Left lobe of liver (tissue), 2 donors: ENCODE measurements at regions not wholly inside any gene's neighbourhood (a gene's known extent, or its start where the extent isn't known, plus 50 kb on each side); places are given as distances from the start of the nearest gene placed in this dataset.
"Not testable (repeated sequence)": the region's sequence is repeated elsewhere in the genome, so short reads cannot be mapped to it uniquely, and the experiment has no call there.

Experiments used
- ATAC-seq: fragments of 200-7000 bp; cut with Tn5 transposase; one replicate; pipeline ENCODE4 v1.9.1; 2020; ENCODE audit warnings: mild to moderate bottlenecking, moderate library complexity
- DNase-seq: peaks from one replicate; pipeline ENCODE4 v3.0.0-alpha.2; 2020; ENCODE audit warnings: low spot score
- donor health status: DM: no; HTN: no; CAD: no; lungs with moderate emphysema.
- donor health status: DM: no; HTN: yes; CAD: no.

DNA sequence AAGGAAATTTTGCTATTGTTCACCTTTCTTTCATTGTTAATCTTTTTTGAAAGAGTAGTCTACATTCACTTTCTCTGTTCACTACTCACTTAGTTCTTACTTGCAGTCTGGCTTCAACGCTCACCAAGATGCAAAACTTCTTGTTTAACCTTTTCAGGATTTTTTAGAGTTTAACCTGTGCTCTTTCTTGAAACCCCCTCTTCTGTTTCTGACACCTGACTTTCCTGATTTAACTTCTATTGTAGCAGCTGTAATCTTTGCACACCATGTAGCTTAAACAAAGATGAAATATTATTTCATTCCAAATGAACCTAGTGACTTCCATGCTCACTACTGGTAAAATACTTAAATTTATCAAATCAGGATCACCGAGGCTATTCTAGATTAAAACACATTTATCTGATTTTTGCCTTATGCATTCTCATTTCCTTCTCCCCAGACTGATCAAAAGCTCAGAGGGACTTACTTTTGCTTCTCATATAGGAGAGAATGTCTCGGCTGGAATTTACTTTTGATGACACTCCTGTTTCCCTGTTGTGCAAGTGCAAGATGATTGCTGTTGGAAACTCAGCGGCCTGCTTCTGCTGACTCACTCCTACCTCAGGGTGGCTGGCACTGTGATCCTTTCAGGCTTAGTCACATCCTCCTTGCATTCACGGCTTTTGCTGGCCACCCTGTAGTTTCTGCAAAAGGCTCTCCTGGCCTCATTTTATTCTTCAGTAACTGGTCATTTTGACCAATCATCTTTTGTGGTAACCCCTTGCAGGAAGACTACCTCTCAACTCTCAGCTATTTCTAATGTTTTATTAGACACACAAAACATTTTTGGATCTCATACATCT, 109.3 kb upstream of the IFNE start:
- ATAC-seq (no peak), DNase-seq (no peak)

GRCh38 chr9:21592063-21592338, 109.9 kb upstream of the IFNE start:
- DNase-seq (no peak), ATAC-seq (no peak)

DNA sequence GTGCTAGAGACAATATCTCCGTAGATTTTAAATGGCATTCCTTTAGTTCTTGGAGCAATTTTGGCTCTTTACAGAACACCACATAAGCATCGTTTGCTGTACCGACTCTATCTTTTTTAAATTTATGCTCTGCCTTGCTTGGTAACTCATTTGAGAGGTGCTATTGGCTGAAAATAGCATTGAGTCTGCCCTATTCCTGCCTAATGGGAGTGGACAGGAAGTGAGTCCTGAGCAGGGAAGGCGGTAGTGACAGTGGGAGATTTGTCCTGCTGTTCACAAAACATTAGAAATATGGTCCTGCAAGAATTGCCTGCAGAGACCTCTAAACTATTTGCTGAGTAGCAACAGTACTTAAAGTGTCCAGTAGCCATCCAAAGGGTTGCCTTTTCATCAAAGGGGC, 115.2 kb upstream of the IFNE start:
- no peak for DNase-seq
- ATAC-seq = no peak

DNA sequence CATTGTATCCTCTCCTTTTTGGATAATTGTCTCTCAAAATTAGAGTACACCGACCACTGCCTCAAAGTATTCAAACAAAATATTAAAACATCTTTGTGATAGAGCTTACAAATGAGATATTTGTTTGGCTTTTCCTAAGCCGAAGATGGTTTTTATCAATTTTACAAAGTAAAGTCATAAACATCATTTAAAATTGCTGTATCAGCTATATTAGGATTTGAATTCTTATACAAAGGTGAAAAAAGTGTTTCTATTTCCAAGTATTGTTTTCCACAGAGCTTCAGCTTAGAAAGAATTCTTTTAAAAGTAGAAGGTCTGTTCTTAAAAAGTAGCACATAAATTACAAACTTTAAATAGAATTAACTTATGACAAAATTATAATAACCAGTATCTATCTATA, 116.6 kb upstream of the IFNE start:
- no peak for DNase-seq
- ATAC-seq = no peak

DNA sequence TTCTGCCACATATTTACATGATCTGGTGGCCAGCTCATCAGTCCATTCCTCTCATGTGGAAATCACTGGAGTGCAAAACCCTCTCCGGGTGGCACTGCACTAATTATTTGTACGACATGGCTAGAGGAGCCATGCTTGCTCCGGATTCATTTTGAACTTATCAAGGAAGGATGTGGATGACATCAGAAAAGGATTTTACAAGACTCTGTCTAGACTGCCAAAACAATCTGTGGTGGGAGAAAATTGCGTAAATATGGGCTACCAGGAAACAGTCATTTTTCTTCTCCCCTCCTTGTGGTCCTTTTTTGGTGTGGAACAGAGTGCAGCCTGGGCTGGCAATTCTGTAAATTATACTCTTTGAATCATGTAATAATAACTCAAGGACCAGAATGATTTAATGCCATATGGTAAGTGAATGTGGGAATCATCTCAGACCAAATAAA, 123.4 kb upstream of the IFNE start:
- ATAC-seq (no peak), DNase-seq (no peak)

DNA sequence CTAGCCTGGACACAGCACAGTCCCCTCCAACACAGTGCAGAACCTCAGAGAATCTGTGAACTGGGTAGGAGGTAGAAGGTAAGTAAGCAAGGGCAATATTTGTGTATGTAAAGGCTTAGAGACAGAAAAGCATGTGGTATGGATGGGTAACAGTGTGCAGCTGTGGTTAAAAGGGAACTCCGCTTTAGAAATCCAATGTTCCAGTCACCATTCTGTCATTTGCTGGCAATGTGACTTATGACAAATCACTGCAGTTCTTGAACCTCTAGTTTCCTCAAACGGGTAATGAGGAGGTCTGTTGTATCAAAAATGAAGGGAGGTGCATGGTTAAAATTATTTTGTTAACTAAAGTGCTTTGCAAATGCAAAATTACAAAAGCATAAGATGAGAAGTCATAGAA, 125.5 kb upstream of the IFNE start:
- ATAC-seq = no peak
- DNase-seq = no peak

DNA sequence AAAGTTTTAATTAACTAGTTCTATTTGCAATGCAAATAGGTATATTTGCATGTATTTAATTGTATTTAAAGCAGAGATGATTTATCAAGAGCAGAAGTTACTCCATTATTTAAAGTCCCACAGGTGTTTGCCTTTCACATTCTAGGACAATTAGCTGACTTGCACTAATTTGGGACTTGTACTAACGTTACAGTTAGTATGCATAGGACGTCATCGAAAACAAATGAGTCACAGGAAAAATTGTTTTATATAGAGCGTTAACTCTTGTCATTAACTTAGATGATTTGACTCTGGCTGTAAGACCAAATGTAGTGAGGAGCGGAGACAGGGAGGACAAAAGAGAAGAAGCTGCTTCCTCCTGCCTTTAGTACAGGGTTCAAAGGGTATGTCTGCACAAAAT, 126.1 kb upstream of the IFNE start:
- ATAC-seq (no peak), DNase-seq (no peak)

DNA sequence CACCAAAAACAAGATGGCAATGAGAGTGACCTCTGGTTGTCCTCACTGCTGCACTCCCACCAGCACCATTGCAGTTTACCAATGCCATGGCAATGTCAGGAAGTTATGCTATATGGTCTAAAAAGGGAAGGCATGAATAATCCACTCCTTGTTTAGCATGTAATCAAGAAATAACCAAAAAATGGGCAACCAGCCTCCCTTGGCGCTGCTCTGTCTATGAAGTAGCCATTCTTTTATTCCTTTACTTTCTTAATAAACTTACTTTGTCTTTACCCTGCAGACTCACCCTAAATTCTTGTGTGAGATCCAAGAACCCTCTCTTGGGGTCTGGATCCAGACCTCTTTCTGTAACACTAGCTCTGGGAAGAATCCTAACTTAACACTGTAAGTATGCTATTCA, 127.4 kb upstream of the IFNE start:
- DNase-seq = no peak
- no peak for ATAC-seq

DNA sequence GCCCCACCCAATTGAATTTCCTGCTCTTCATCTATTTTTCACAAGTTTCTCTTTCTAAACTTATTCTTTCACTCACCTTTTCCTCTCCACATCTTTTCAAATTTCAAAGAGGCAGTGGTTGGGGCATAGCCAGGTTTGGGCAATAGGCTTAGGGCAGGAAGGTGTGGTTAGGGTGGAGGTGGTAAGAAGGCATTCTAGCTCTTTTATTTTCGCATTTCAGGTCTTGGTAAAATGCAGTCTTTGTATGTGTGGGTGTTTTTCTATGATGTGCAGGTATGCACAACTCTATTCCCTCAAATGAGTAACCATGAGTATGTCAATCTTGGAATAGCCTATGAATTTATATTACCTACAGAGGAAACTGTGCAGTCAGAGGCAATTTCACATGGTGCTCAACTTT, 129.8 kb upstream of the IFNE start:
- no peak for ATAC-seq
- no peak for DNase-seq

DNA sequence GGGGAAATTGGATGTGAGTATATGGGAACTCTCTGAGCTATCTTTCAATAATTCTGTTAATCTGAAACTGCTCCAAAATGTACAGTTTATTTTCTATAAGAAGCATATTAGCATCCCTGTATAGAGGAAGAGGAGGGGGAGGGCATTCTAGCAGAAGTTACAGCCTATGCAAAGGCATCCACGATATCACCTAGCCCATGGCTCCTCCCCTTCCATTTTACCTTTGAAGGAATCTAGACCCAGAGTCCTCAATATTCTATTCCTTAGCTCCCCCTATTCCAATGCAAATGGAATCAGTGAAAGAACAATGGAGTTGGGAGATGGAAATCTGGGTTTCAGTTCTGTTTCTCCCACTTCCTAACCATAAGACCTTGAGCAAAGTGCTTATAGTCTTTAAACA, 132.9 kb upstream of the IFNE start:
- ATAC-seq = no peak
- no peak for DNase-seq

- no peak for DNase-seq
- no peak for ATAC-seq
Measured at GRCh38 chr9:21615446-21615845, 133.3 kb upstream of the IFNE start.

- DNase-seq (no peak), ATAC-seq (no peak)
Measured at GRCh38 chr9:21616082-21616778, 134.1 kb upstream of the IFNE start.

GRCh38 chr9:21624675-21625644, 142.8 kb upstream of the IFNE start:
- ATAC-seq (no peak), DNase-seq (no peak)

DNA sequence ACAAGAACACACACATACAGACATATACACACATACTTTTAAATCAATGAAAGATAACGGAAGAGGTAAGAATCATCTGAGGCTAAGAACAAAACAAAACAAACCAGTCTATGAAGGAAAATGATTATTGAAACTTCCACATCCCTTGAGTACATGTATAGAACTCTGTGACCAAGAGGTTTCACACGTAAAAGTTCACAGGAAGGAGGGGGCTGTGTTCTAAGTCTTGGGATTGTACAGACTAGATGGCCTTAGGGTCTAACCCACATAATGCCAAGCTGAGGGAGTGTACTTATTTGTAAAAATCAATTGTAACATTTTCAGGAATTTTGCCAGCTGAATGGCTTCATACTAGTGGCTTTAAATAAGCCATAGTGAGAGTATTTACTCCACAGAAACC, 144.4 kb upstream of the IFNE start:
- no peak for DNase-seq
- ATAC-seq = no peak

DNA sequence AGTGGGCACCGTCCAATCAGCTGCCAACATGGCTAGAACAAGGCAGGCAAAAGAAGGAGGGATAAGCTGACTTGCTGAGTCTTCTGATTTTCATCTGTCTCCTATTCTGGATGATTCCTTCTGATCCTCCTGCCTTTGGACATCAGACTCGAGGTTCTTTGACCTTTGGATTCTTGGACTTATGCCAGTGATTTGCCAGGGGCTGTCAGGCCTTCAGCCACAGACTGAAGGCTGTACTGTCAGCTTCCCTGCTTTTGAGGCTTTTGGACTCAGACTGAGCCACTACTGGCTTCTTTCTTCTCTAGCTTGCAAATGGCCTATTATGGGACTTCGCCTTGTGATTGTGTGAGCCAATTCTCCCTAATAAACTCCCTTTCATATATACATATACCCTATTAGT, 146.8 kb upstream of the IFNE start:
- not testable (repeated sequence) for DNase-seq

DNA sequence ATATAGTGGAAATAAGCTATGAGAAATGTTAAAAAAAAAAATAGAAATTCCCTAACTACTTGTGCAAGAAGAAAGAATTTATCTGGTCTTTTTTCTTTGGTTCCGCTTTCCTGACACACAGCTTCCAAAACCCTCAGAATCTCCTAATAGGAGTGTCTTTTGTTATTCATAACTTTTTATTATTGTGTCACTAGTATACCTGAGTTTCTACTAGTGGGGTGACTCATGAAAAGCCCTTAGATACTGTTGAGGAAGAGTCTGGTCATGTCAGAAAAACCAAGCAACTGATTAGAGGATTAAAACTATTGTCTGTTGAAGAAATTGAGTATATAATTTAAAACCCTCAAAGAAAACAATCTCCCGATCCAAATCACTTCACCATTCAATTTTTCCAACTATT, 152.8 kb upstream of the IFNE start:
- DNase-seq (no peak), ATAC-seq (no peak)

More for the DNA sequence above, 146.8 kb upstream of the IFNE start:
- not testable (repeated sequence) for ATAC-seq

DNA sequence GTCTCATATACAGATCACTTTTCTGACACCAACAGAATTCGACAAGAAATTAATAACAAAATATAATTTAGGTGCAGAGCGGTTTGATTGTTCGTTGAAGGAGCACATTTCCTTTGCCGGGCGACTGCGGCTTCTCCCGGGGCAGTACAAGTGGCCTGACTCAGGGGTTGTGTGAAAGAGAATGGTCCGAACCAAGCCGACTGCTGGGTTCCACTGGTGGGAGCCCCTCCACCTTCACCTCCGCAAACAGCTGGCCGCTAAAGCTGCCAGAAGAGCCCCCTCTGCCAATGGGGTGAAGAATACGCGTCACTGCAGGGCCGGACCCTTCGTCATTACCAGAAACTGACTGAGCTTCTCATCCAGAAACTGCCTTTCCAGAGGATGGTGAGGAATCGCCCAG, 156.0 kb upstream of the IFNE start:
- no peak for DNase-seq
- ATAC-seq = no peak

- ATAC-seq (no peak), DNase-seq (no peak)
Measured at GRCh38 chr9:21653091-21653490, 149.3 kb upstream of the MTAP start.

DNA sequence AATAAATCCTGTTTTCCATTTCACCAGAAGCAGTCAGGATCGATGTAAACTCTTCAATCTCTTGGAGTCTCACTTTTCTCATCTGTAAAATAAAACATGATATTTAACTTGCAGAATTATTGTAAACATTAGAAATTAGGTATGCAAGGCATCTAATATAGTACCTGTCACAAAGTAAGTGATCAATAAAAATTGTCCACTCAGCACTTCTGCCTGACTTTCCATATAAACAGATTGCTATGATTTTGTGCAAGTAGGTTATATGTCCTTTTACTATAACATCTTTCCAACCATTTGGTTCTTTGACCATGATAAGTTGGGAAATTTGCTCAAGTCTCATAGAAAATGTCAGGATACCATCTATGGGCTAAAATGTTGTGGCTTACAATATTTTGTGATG, 148.8 kb upstream of the MTAP start:
- no peak for DNase-seq
- ATAC-seq = no peak

- ATAC-seq = no peak
- no peak for DNase-seq
Measured at GRCh38 chr9:21656776-21657674, 145.4 kb upstream of the MTAP start.
